HCT116 (cell line): ENCODE measurements at regions not wholly inside any gene's neighbourhood (a gene's known extent, or its start where the extent isn't known, plus 50 kb on each side); places are given as distances from the start of the nearest gene placed in this dataset.

Source experiments
- ATAC-seq: fragments of 200-7000 bp; cut with Tn5 transposase; 2 replicates; pipeline ENCODE4 v1.9.1; 2020; ENCODE audit warnings: mild to moderate bottlenecking, moderate library complexity
- BruUV-seq: library from RNA; stranded (reverse); fragments of 400-500 nt; replicated peaks from 2 replicates; lab custom pipeline; 2021; lab: Mats Ljungman, UMichigan
- CTCF ChIA-PET: fragments of 300-600 bp; sonication (Branson Sonifier 250); formaldehyde crosslinking; loops from one replicate; lab custom pipeline; 2021; ENCODE audit warnings: antibody characterized with exemption; lab: Charles Lee
- POLR2A ChIA-PET: fragments of 300-600, 350-600 bp; sonication (Branson Sonifier 250); formaldehyde crosslinking; loops from one replicate; lab custom pipeline; 2021; ENCODE audit warnings: antibody characterized with exemption; lab: Charles Lee
- RAD21 ChIA-PET, 2 experiments: fragments of 300-600 bp; sonication (Branson Sonifier 250); formaldehyde crosslinking; loops; one replicate each; lab custom pipeline; 2023; ENCODE audit warnings: low total read pairs in 2 of 2; ENCODE audit not compliant: uncharacterized antibody in 2 of 2, unreplicated experiment in 2 of 2, low non-redundant PET in 1 of 2; lab: Charles Lee
- DNase-seq: peaks from one replicate; pipeline ENCODE4 v3.0.0-alpha.2; 2010; ENCODE audit warnings: low read depth, low spot score
- H2AFZ ChIP-seq: fragments of 200-600 bp; shearing (Covaris generic), sonication (generic); 2 replicates; pipeline ENCODE4 v1.6.1; 2017; ENCODE audit warnings: low read depth, mixed run types, mixed read lengths, antibody characterized with exemption, low read length; ENCODE audit not compliant: poor library complexity, severe bottlenecking
- H3K27ac ChIP-seq: 2 replicates; pipeline ENCODE4 v1.5.1; 2012; ENCODE audit warnings: low read depth, low read length
- H3K27me3 ChIP-seq: fragments of 200-600 bp; sonication (generic); 2 replicates; pipeline ENCODE4 v1.6.1; 2016; ENCODE audit warnings: mixed run types, low read length, mixed read lengths; ENCODE audit not compliant: insufficient read depth
- H3K36me3 ChIP-seq, 2 experiments: fragments of 200-500 bp in 1 of 2; fragments of 200-600 bp in 1 of 2; sonication (Bioruptor generic) in 1 of 2; sonication (generic) in 1 of 2; 2 replicates each; pipeline versions ENCODE4 v1.5.1 to v1.6.1; 2014 to 2016; ENCODE audit warnings: low read length in 2 of 2, inconsistent platforms in 1 of 2, mixed read lengths in 1 of 2, mixed run types in 1 of 2; ENCODE audit not compliant: insufficient read depth in 2 of 2, control insufficient read depth in 1 of 2
- H3K4me1 ChIP-seq, 2 experiments: fragments of 200-600 bp in 1 of 2; sonication (generic) in 1 of 2; 2 replicates each; pipeline versions ENCODE4 v1.5.1 to v1.6.1; 2012 to 2017; ENCODE audit warnings: low read length in 2 of 2, inconsistent platforms in 1 of 2, mild to moderate bottlenecking in 1 of 2, mixed read lengths in 1 of 2, mixed run types in 1 of 2, moderate library complexity in 1 of 2; ENCODE audit not compliant: insufficient read depth in 2 of 2, control insufficient read depth in 1 of 2
- H3K4me2 ChIP-seq: fragments of 200-600 bp; sonication (generic); 2 replicates; pipeline ENCODE4 v1.6.1; 2017; ENCODE audit warnings: mixed run types, low read length, mixed read lengths
- H3K4me3 ChIP-seq, 2 experiments: fragments of 200-600 bp in 1 of 2; sonication (generic) in 1 of 2; replicated peaks in 1 of 2; 2 replicates each; pipeline ENCODE4 v1.5.1; 2011 to 2016; ENCODE audit warnings: low read length in 2 of 2, control low read depth in 1 of 2, low read depth in 1 of 2, mild to moderate bottlenecking in 1 of 2, mixed read lengths in 1 of 2, mixed run types in 1 of 2
- H3K79me2 ChIP-seq: fragments of 200-600 bp; sonication (generic); 2 replicates; pipeline ENCODE4 v1.6.1; 2017; ENCODE audit warnings: mild to moderate bottlenecking, mixed run types, low read length, moderate library complexity, mixed read lengths; ENCODE audit not compliant: insufficient read depth
- H3K9ac ChIP-seq: fragments of 200-600 bp; sonication (generic); 2 replicates; pipeline ENCODE4 v1.6.1; 2016; ENCODE audit warnings: low read length, mixed read lengths
- H3K9me2 ChIP-seq: fragments of 200-600 bp; sonication (generic), shearing (Covaris generic); 2 replicates; pipeline ENCODE4 v1.6.1; 2017; ENCODE audit warnings: mixed run types, mild to moderate bottlenecking, moderate library complexity; ENCODE audit not compliant: insufficient read depth
- H3K9me3 ChIP-seq, 2 experiments: fragments of 200-500 bp in 1 of 2; fragments of 200-600 bp in 1 of 2; sonication (Bioruptor generic) in 1 of 2; sonication (generic) in 1 of 2; 2 replicates each; pipeline ENCODE4 v1.6.1; 2014 to 2017; ENCODE audit warnings: low read length in 2 of 2, mixed read lengths in 2 of 2, inconsistent platforms in 1 of 2, low read depth in 1 of 2, mild to moderate bottlenecking in 1 of 2, mixed run types in 1 of 2, moderate library complexity in 1 of 2; ENCODE audit not compliant: control insufficient read depth in 1 of 2, insufficient read depth in 1 of 2
- H4K20me1 ChIP-seq: fragments of 200-600 bp; sonication (generic), shearing (Covaris generic); 2 replicates; pipeline ENCODE4 v1.6.1; 2017; ENCODE audit warnings: mixed run types, mild to moderate bottlenecking, moderate library complexity; ENCODE audit not compliant: insufficient read depth
- CBX3 ChIP-seq: IDR thresholded peaks from 2 replicates; pipeline ENCODE4 v1.6.1; 2012; ENCODE audit warnings: low read depth
- CEBPB ChIP-seq: IDR thresholded peaks from 2 replicates; pipeline ENCODE4 v1.6.1; 2012; ENCODE audit warnings: low read depth
- EGR1 ChIP-seq: IDR thresholded peaks from 2 replicates; pipeline ENCODE4 v1.6.1; 2012; ENCODE audit warnings: low read depth
- ELF1 ChIP-seq: IDR thresholded peaks from 2 replicates; pipeline ENCODE4 v1.6.1; 2012; ENCODE audit warnings: low read depth, borderline replicate concordance
- EZH2phosphoT487 ChIP-seq: fragments of 200-600 bp; IDR thresholded peaks from 2 replicates; pipeline ENCODE4 v1.6.1; 2018; ENCODE audit warnings: antibody characterized with exemption, borderline replicate concordance
- FOSL1 ChIP-seq: IDR thresholded peaks from 2 replicates; pipeline ENCODE4 v1.6.1; 2012; ENCODE audit warnings: low read depth
- JUND ChIP-seq: IDR thresholded peaks from 2 replicates; pipeline ENCODE4 v1.6.1; 2012
- MAX ChIP-seq: IDR thresholded peaks from 2 replicates; pipeline ENCODE4 v1.6.1; 2012
- POLR2A ChIP-seq: IDR thresholded peaks from 2 replicates; pipeline ENCODE4 v1.7.0; 2011; ENCODE audit warnings: borderline replicate concordance; ENCODE audit not compliant: insufficient read depth, insufficient read length; ENCODE audit errors: extremely low read depth
- POLR2AphosphoS5 ChIP-seq: IDR thresholded peaks from 2 replicates; pipeline ENCODE4 v1.6.1; 2011; ENCODE audit warnings: mild to moderate bottlenecking, low read depth, low read length, moderate library complexity
- RAD21 ChIP-seq: IDR thresholded peaks from 2 replicates; pipeline ENCODE4 v1.6.1; 2012; ENCODE audit warnings: low read depth, mild to moderate bottlenecking
- SIN3A ChIP-seq: IDR thresholded peaks from 2 replicates; pipeline ENCODE4 v1.6.1; 2012; ENCODE audit warnings: low read depth
- SP1 ChIP-seq: IDR thresholded peaks from 2 replicates; pipeline ENCODE4 v1.6.1; 2012; ENCODE audit warnings: low read depth
- SRF ChIP-seq: IDR thresholded peaks from 2 replicates; pipeline ENCODE4 v1.6.1; 2012; ENCODE audit warnings: low read depth
- YY1 ChIP-seq: IDR thresholded peaks from 2 replicates; pipeline ENCODE4 v1.6.1; 2011; ENCODE audit warnings: low read length, low read depth, moderate library complexity, mild to moderate bottlenecking; ENCODE audit not compliant: insufficient replicate concordance; ENCODE audit errors: extremely low read depth
- ZFX ChIP-seq: fragments of 450-650 bp; IDR thresholded peaks from 2 replicates; pipeline ENCODE4 v1.6.1; 2017
- ZNF274 ChIP-seq: fragments of 200-500 bp; sonication (Bioruptor generic); IDR thresholded peaks from 2 replicates; pipeline ENCODE4 v1.6.1; 2014; ENCODE audit warnings: mild to moderate bottlenecking, low read depth, low read length, inconsistent platforms
- intact Hi-C: fragments of 100-400 bp; cut with micrococcal nuclease; formaldehyde crosslinking; loops from 2 replicates; pipeline ENCODE4 v1.10.0; 2022
- TF ChIP-seq, protein P1 (sequence below): IDR thresholded peaks from 2 replicates; pipeline ENCODE4 v1.6.1; 2011; ENCODE audit warnings: mild to moderate bottlenecking, low read length, moderate library complexity; ENCODE audit not compliant: insufficient replicate concordance; ENCODE audit errors: extremely low read depth
- TF ChIP-seq, protein P2 (sequence below): IDR thresholded peaks from 2 replicates; pipeline ENCODE4 v1.6.1; 2012; ENCODE audit warnings: low read depth

DNA sequence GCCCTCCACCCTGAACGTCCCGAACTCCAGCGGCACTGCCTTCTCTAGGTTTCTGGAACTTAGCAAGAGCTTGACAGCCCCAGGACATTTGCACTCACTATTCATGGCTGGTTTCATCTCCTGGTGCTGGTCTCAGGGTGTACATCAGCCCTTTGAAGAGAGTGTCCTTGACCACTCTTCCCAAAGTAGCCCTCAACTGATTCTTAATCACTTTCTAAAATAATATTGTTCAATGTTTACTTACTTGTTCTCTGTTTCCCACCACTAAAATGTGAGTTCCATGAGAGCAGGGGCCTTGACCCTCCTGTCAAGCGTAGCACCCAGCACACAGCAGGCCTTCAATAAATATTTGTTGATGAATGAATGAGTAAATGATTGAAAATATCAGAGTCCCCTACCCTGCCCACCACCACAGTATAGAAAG lies 262.5 kb downstream of the RHOU start:
- H3K9me3 ChIP-seq = no peaks in the 10 kb centered on the region
- no peak for DNase-seq
- no peak overlapping the region for H3K4me3 ChIP-seq
- H3K9me2 ChIP-seq = no peaks in the 10 kb centered on the region
- intact Hi-C loops = no loop called here
- H3K27ac ChIP-seq = no peak overlapping the region
- no peak for TF ChIP-seq SRF
- no peak for TF ChIP-seq ZNF274
- TF ChIP-seq POLR2AphosphoS5 = no peak
- no peak for TF ChIP-seq ELF1
- TF ChIP-seq CEBPB = no peak
- TF ChIP-seq, protein P1, sequence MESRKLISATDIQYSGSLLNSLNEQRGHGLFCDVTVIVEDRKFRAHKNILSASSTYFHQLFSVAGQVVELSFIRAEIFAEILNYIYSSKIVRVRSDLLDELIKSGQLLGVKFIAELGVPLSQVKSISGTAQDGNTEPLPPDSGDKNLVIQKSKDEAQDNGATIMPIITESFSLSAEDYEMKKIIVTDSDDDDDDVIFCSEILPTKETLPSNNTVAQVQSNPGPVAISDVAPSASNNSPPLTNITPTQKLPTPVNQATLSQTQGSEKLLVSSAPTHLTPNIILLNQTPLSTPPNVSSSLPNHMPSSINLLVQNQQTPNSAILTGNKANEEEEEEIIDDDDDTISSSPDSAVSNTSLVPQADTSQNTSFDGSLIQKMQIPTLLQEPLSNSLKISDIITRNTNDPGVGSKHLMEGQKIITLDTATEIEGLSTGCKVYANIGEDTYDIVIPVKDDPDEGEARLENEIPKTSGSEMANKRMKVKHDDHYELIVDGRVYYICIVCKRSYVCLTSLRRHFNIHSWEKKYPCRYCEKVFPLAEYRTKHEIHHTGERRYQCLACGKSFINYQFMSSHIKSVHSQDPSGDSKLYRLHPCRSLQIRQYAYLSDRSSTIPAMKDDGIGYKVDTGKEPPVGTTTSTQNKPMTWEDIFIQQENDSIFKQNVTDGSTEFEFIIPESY = no peak
- TF ChIP-seq CBX3 = no peak
- no peak for TF ChIP-seq YY1
- TF ChIP-seq ZFX = no peak
- no peak for TF ChIP-seq RAD21
- TF ChIP-seq EZH2phosphoT487 = no peak
- no peak for TF ChIP-seq EGR1
- no peak for TF ChIP-seq FOSL1
- TF ChIP-seq SP1 = no peak
- TF ChIP-seq, protein P2, sequence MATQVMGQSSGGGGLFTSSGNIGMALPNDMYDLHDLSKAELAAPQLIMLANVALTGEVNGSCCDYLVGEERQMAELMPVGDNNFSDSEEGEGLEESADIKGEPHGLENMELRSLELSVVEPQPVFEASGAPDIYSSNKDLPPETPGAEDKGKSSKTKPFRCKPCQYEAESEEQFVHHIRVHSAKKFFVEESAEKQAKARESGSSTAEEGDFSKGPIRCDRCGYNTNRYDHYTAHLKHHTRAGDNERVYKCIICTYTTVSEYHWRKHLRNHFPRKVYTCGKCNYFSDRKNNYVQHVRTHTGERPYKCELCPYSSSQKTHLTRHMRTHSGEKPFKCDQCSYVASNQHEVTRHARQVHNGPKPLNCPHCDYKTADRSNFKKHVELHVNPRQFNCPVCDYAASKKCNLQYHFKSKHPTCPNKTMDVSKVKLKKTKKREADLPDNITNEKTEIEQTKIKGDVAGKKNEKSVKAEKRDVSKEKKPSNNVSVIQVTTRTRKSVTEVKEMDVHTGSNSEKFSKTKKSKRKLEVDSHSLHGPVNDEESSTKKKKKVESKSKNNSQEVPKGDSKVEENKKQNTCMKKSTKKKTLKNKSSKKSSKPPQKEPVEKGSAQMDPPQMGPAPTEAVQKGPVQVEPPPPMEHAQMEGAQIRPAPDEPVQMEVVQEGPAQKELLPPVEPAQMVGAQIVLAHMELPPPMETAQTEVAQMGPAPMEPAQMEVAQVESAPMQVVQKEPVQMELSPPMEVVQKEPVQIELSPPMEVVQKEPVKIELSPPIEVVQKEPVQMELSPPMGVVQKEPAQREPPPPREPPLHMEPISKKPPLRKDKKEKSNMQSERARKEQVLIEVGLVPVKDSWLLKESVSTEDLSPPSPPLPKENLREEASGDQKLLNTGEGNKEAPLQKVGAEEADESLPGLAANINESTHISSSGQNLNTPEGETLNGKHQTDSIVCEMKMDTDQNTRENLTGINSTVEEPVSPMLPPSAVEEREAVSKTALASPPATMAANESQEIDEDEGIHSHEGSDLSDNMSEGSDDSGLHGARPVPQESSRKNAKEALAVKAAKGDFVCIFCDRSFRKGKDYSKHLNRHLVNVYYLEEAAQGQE = no peak
- TF ChIP-seq JUND = no peak
- TF ChIP-seq POLR2A = no peak
- no peak for TF ChIP-seq SIN3A
- no peak for TF ChIP-seq MAX
- TF ChIP-seq, all 23 proteins: peak for 0
- Histone ChIP-seq H3K27me3 (no peaks in the 10 kb centered on the region), H3K79me2 (no peaks in the 10 kb centered on the region), H3K4me2 (no peak overlapping the region), H4K20me1 (no peaks in the 10 kb centered on the region), H2AFZ (no peak overlapping the region), H3K9ac (no peak overlapping the region), H3K36me3 (no peaks in the 10 kb centered on the region), H3K4me1 (no peaks in the 10 kb centered on the region)
- RAD21 ChIA-PET = no interaction called here
- CTCF ChIA-PET = no interaction called here
- POLR2A ChIA-PET = no interaction called here
- no peak for ATAC-seq
- no TSS peak for BruUV-seq
